ENCODE measurements at regions not wholly inside any gene's neighbourhood (a gene's known extent, or its start where the extent isn't known, plus 50 kb on each side); places are given as distances from the start of the nearest gene placed in this dataset.

- no peak for TF ChIP-seq CTCF (IDR thresholded peaks at IDR 0.05; ENCODE audit: low read length, missing control alignments)
- no peak for DNase-seq (ENCODE audit: low read depth)
- H3K4me3 ChIP-seq (replicated peaks; ENCODE audit: low read depth, low read length), result no peak overlapping the region
Observed at GRCh38 chr6:87905101-87905641, 142.5 kb upstream of the SPACA1 start.

- H3K4me3 ChIP-seq (replicated peaks; ENCODE audit: low read depth, low read length), result no peak overlapping the region
- no peak for DNase-seq (ENCODE audit: low read depth)
- TF ChIP-seq CTCF (IDR thresholded peaks at IDR 0.05; ENCODE audit: low read length, missing control alignments), result no peak
Observed at GRCh38 chr6:87904011-87904410, 143.6 kb upstream of the SPACA1 start.

GRCh38 chr6:87903323-87903722 is 144.3 kb upstream of the SPACA1 start:
- no peak for TF ChIP-seq CTCF (IDR thresholded peaks at IDR 0.05; ENCODE audit: low read length, missing control alignments)
- DNase-seq (ENCODE audit: low read depth), result no peak
- no peak overlapping the region for H3K4me3 ChIP-seq (replicated peaks; ENCODE audit: low read depth, low read length)

GRCh38 chr6:87902383-87902782 is 145.3 kb upstream of the SPACA1 start:
- no peak for DNase-seq (ENCODE audit: low read depth)
- H3K4me3 ChIP-seq (replicated peaks; ENCODE audit: low read depth, low read length), result no peak overlapping the region
- no peak for TF ChIP-seq CTCF (IDR thresholded peaks at IDR 0.05; ENCODE audit: low read length, missing control alignments)

- DNase-seq (ENCODE audit: low read depth), result no peak
- H3K4me3 ChIP-seq (replicated peaks; ENCODE audit: low read depth, low read length), result no peak overlapping the region
- TF ChIP-seq CTCF (IDR thresholded peaks at IDR 0.05; ENCODE audit: low read length, missing control alignments), result no peak
Observed at GRCh38 chr6:87901613-87902012, 146.0 kb upstream of the SPACA1 start.

- no peak for DNase-seq (ENCODE audit: low read depth)
- H3K4me3 ChIP-seq (replicated peaks; ENCODE audit: low read depth, low read length), result no peak overlapping the region
- no peak for TF ChIP-seq CTCF (IDR thresholded peaks at IDR 0.05; ENCODE audit: low read length, missing control alignments)
Observed at GRCh38 chr6:87900160-87900698, 147.4 kb upstream of the SPACA1 start.

- H3K4me3 ChIP-seq (replicated peaks; ENCODE audit: low read depth, low read length), result no peak overlapping the region
- no peak for TF ChIP-seq CTCF (IDR thresholded peaks at IDR 0.05; ENCODE audit: low read length, missing control alignments)
- no peak for DNase-seq (ENCODE audit: low read depth)
Observed at GRCh38 chr6:87899499-87900147, 148.0 kb upstream of the SPACA1 start.

Measured in fibroblast of pulmonary artery (primary cell).